SK-N-MC (cell line): ENCODE measurements at regions not wholly inside any gene's neighbourhood (a gene's known extent, or its start where the extent isn't known, plus 50 kb on each side); places are given as distances from the start of the nearest gene placed in this dataset.

Experiments
- EZH2 ChIP-seq: fragments of 200-600 bp; sonication (generic); IDR thresholded peaks from one replicate; pipeline ENCODE4 v1.6.1; 2017; ENCODE audit warnings: antibody characterized with exemption
- FOXP2 ChIP-seq: optimal IDR thresholded peaks from 2 replicates; pipeline ENCODE3; 2011; ENCODE audit warnings: mild to moderate bottlenecking, moderate library complexity; ENCODE audit not compliant: insufficient read depth; ENCODE audit errors: extremely low read length, control extremely low read depth
- POLR2AphosphoS5 ChIP-seq: IDR thresholded peaks from 2 replicates; pipeline ENCODE4 v1.6.1; 2012; ENCODE audit warnings: mild to moderate bottlenecking, low read depth, low read length, borderline replicate concordance

- TF ChIP-seq POLR2AphosphoS5 (no peak), EZH2 (no peak), FOXP2 (no peak)
Measured at GRCh38 chr4:123462007-123462406, 65.4 kb downstream of the SPRY1 start.
